GM20431 (cell line): ENCODE measurements at regions not wholly inside any gene's neighbourhood (a gene's known extent, or its start where the extent isn't known, plus 50 kb on each side); places are given as distances from the start of the nearest gene placed in this dataset.
"Not testable (repeated sequence)": the region's sequence is repeated elsewhere in the genome, so short reads cannot be mapped to it uniquely, and the experiment has no call there.

Experiments
- in situ Hi-C: fragments of 300-500 bp; cut with MseI, MboI; formaldehyde crosslinking; loops from one replicate; pipeline ENCODE4 v1.15.0; 2020; ENCODE audit warnings: low sequenced_read_pairs; ENCODE audit not compliant: unreplicated experiment

GRCh38 chr9:89845862-89846261 lies 241.1 kb downstream of the GADD45G start:
- in situ Hi-C loops, result no loop called here

GRCh38 chr9:89848060-89849040 lies 243.5 kb downstream of the GADD45G start:
- in situ Hi-C loops, result no loop called here

GRCh38 chr9:89849096-89849495 lies 244.3 kb downstream of the GADD45G start:
- in situ Hi-C loops, result no loop called here

GRCh38 chr9:89850153-89850552 lies 245.3 kb downstream of the GADD45G start:
- in situ Hi-C loops, result no loop called here

GRCh38 chr9:89850631-89851325 lies 246.0 kb downstream of the GADD45G start:
- in situ Hi-C loops, result no loop called here

- in situ Hi-C loops, result no loop called here
These were observed 248.3 kb downstream of the GADD45G start for GRCh38 chr9:89853161-89853560.

- in situ Hi-C loops, result no loop called here
These were observed 249.1 kb downstream of the GADD45G start for GRCh38 chr9:89853931-89854330.

- in situ Hi-C loops, result no loop called here
These were observed 250.1 kb downstream of the GADD45G start for GRCh38 chr9:89854715-89855475.

GRCh38 chr9:89856296-89856695 lies 251.5 kb downstream of the GADD45G start:
- in situ Hi-C loops, result not testable (repeated sequence)

- in situ Hi-C loops, result not testable (repeated sequence)
These were observed 252.1 kb downstream of the GADD45G start for GRCh38 chr9:89856950-89857349.

- in situ Hi-C loops, result not testable (repeated sequence)
These were observed 255.0 kb downstream of the GADD45G start for GRCh38 chr9:89859842-89860241.

GRCh38 chr9:89861371-89861770 lies 256.6 kb downstream of the GADD45G start:
- in situ Hi-C loops, result not testable (repeated sequence)

- in situ Hi-C loops, result no loop called here
These were observed 257.5 kb downstream of the GADD45G start for GRCh38 chr9:89862316-89862715.

GRCh38 chr9:89863141-89863540 lies 258.3 kb downstream of the GADD45G start:
- in situ Hi-C loops, result no loop called here

GRCh38 chr9:89863837-89864236 lies 259.0 kb downstream of the GADD45G start:
- in situ Hi-C loops, result no loop called here

GRCh38 chr9:89864257-89864656 lies 259.4 kb downstream of the GADD45G start:
- in situ Hi-C loops, result no loop called here

- in situ Hi-C loops, result no loop called here
These were observed 259.9 kb downstream of the GADD45G start for GRCh38 chr9:89864731-89865130.

- in situ Hi-C loops, result no loop called here
These were observed 260.5 kb downstream of the GADD45G start for GRCh38 chr9:89865357-89865756.

GRCh38 chr9:89865981-89866380 lies 261.2 kb downstream of the GADD45G start:
- in situ Hi-C loops, result no loop called here

GRCh38 chr9:89866701-89867100 lies 261.9 kb downstream of the GADD45G start:
- in situ Hi-C loops, result no loop called here
